Endothelial cell (in vitro differentiated cells): ENCODE measurements at regions not wholly inside any gene's neighbourhood (a gene's known extent, or its start where the extent isn't known, plus 50 kb on each side); places are given as distances from the start of the nearest gene placed in this dataset.

Source experiments
- DNase-seq: peaks from one replicate; pipeline ENCODE4 v3.0.0; 2021; ENCODE audit warnings: low spot score
- H3K27ac Mint-ChIP-seq: one replicate; pipeline ENCODE4 v1.8.0; 2021; ENCODE audit warnings: mixed read lengths, inconsistent platforms; ENCODE audit not compliant: unreplicated experiment
- H3K27me3 Mint-ChIP-seq: one replicate; pipeline ENCODE4 v1.8.0; 2021; ENCODE audit warnings: mild to moderate bottlenecking, moderate library complexity, mixed read lengths, inconsistent platforms; ENCODE audit not compliant: unreplicated experiment
- H3K36me3 Mint-ChIP-seq: one replicate; pipeline ENCODE4 v1.8.0; 2021; ENCODE audit warnings: mild to moderate bottlenecking, low read depth, mixed read lengths, inconsistent platforms; ENCODE audit not compliant: unreplicated experiment
- H3K4me1 Mint-ChIP-seq: one replicate; pipeline ENCODE4 v1.8.0; 2021; ENCODE audit warnings: mild to moderate bottlenecking, mixed read lengths, inconsistent platforms; ENCODE audit not compliant: unreplicated experiment
- H3K4me3 Mint-ChIP-seq: one replicate; pipeline ENCODE4 v1.8.0; 2021; ENCODE audit warnings: mild to moderate bottlenecking, mixed read lengths, inconsistent platforms; ENCODE audit not compliant: unreplicated experiment
- H3K9me3 Mint-ChIP-seq: one replicate; pipeline ENCODE4 v1.8.0; 2021; ENCODE audit warnings: mixed read lengths, inconsistent platforms; ENCODE audit not compliant: unreplicated experiment
- CTCF ChIP-seq: fragments of 200-600 bp; sonication (generic); IDR thresholded peaks from one replicate; pipeline ENCODE4 v1.5.0; 2021; ENCODE audit warnings: antibody characterized with exemption; ENCODE audit not compliant: unreplicated experiment

DNA sequence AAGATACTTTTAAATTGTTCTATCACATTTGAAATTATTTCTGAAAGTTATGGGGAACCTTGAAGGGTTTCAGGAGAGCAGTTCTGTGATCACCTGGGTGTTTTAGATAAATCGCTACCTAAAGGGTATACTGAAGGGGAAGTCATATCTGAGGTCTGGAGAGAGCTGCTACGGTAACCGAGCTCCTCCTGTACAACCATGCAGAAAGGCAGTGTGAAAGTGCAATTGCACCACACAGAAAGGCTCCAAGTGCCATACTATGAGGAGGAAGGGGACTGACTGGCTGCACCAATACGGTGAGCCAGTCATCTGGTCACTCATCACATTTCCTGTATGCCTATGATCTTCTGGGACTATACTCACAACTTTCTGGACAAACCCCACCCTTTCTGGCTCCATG, 241.4 kb upstream of the SLC24A2 start:
- peaks cover 5% of the 10 kb centered on the region for H3K27me3 Mint-ChIP-seq
- H3K27ac Mint-ChIP-seq, result no peak overlapping the region
- H3K9me3 Mint-ChIP-seq, result no peaks in the 10 kb centered on the region
- H3K36me3 Mint-ChIP-seq, result no peaks in the 10 kb centered on the region
- TF ChIP-seq CTCF, result no peak
- H3K4me1 Mint-ChIP-seq, result peaks cover 43% of the 10 kb centered on the region
- no peak for DNase-seq
- H3K4me3 Mint-ChIP-seq, result no peak overlapping the region

DNA sequence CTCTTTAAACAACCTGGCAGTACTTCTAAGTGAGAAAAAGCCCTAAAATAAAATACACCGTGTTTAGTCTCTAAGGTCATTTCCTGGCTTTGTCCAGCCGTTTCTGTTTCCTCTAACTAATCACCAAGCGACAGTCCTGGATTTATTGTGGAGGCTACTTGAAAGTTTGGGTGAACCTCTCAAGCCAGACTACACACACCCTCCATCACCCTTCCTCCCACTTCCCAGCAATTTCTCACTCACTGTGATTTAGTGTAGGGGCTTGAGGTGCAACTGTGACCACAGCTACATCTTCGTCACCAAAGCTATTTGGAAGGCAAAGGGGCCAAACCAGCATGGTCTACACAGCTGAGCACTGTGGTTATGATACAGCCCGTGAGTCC, 240.0 kb upstream of the SLC24A2 start:
- DNase-seq, result peak; percentile 10
- TF ChIP-seq CTCF, result no peak
- H3K9me3 Mint-ChIP-seq, result no peaks in the 10 kb centered on the region
- H3K27me3 Mint-ChIP-seq, result peaks cover 5% of the 10 kb centered on the region
- H3K36me3 Mint-ChIP-seq, result no peaks in the 10 kb centered on the region
- peak overlapping the region; percentile 99 for H3K27ac Mint-ChIP-seq
- H3K4me1 Mint-ChIP-seq, result peaks cover 43% of the 10 kb centered on the region
- H3K4me3 Mint-ChIP-seq, result peak overlapping the region; percentile 48

DNA sequence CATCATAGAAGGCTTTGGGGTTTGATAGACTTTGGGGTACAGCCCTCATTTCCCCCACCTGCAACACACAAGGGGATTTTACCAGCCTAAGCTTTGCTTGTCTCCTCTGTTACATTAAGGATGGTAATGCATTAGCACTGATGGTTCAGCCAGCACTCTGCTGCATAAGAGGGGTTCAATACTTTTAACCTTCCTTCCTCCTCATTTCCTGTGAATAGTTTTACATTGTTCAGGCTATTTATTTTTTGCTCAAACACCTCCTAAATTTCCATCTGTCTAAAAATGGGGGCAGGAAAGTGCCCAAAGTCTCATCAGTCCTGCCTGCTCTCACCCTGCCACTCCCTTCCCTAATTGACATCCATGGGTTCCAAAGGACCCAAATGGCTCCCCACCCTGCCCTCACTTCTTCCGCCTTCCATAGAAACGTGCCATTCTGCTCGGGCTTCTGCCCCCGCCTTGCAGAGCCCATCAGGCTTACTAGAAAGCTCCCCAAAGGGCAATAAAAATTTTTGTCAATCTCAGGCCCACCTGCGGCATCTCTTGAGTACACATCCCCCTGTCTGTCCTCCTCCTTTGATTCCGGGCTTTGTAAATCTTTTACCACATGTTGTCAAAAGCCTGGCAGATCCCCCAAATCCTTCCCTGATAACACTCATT, 239.5 kb upstream of the SLC24A2 start:
- Mint-ChIP-seq H3K4me3 (peak overlapping the region; percentile 48), H3K4me1 (peaks cover 43% of the 10 kb centered on the region), H3K27me3 (peaks cover 5% of the 10 kb centered on the region), H3K9me3 (no peaks in the 10 kb centered on the region), H3K27ac (peak overlapping the region; percentile 99), H3K36me3 (no peaks in the 10 kb centered on the region)
- DNase-seq, result no peak
- no peak for TF ChIP-seq CTCF

GRCh38 chr9:20023961-20024571, 235.2 kb upstream of the SLC24A2 start:
- TF ChIP-seq CTCF, result no peak
- no peaks in the 10 kb centered on the region for H3K9me3 Mint-ChIP-seq
- no peaks in the 10 kb centered on the region for H3K36me3 Mint-ChIP-seq
- peaks cover 5% of the 10 kb centered on the region for H3K27me3 Mint-ChIP-seq
- H3K4me1 Mint-ChIP-seq, result peaks cover 20% of the 10 kb centered on the region
- no peak for DNase-seq
- H3K27ac Mint-ChIP-seq, result no peak overlapping the region
- no peak overlapping the region for H3K4me3 Mint-ChIP-seq

DNA sequence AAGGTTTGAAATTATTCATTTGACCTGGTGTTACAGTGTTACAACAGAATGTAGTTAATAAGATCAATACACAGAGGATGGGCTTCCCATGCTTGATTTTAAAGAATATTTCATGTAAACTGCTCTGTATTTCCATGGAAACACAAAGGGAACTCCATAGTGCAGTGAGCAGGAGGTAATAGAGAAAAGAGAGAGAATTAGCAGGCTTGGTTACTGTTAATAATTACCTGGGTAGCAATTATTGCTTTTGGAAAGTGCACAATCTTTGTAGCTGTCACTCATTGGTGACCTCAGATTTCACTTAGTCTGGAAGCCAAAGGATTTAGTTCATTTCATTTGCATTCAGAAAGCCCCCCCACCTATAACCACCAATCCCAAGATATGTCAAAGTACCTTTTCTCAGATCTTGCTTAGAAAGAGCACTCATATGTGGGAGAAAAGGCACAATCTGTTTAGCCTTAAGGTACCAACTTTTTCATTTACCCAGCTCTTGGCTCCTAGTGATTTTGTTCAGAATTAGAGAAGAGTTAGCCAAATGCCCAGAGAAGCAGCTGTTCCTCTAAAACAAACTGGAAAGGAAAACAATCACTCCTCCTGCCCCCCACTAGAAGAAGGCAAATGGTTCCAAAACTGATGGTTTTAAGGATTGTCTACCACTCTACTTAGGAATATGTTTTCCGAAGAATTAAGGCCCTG, 234.5 kb upstream of the SLC24A2 start:
- Mint-ChIP-seq H3K4me1 (peaks cover 13% of the 10 kb centered on the region), H3K9me3 (no peaks in the 10 kb centered on the region), H3K4me3 (no peak overlapping the region), H3K27ac (no peak overlapping the region), H3K36me3 (no peaks in the 10 kb centered on the region), H3K27me3 (peaks cover 4% of the 10 kb centered on the region)
- no peak for DNase-seq
- no peak for TF ChIP-seq CTCF
